H1 (cell line): ENCODE measurements at regions not wholly inside any gene's neighbourhood (a gene's known extent, or its start where the extent isn't known, plus 50 kb on each side); places are given as distances from the start of the nearest gene placed in this dataset.

Experiments
- ASH2L ChIP-seq: fragments of 200-600, 300-600 bp; sonication (generic); IDR thresholded peaks from one replicate; pipeline ENCODE4 v1.7.1; 2017; ENCODE audit warnings: low read length
- ATF3 ChIP-seq: IDR thresholded peaks from 2 replicates; pipeline ENCODE4 v1.6.1; 2011; ENCODE audit warnings: low read depth, mild to moderate bottlenecking, low read length; ENCODE audit not compliant: insufficient read depth
- EP300 ChIP-seq, 2 experiments: IDR thresholded peaks; 1 replicate in 1 of 2; 2 replicates in 1 of 2; pipeline ENCODE4 v1.6.1; 2011 to 2012; ENCODE audit warnings: low read depth in 2 of 2, low read length in 2 of 2, mild to moderate bottlenecking in 2 of 2, borderline replicate concordance in 1 of 2, inconsistent platforms in 1 of 2, moderate library complexity in 1 of 2
- SP2 ChIP-seq: IDR thresholded peaks from 2 replicates; pipeline ENCODE4 v1.6.1; 2012; ENCODE audit warnings: mild to moderate bottlenecking, low read length, inconsistent platforms

GRCh38 chr4:57504139-57504538 is 394.0 kb upstream of the IGFBP7 start (continued):
- TF ChIP-seq ATF3 (no peak), SP2 (no peak), EP300 (IDR thresholded peaks at IDR 0.05; ENCODE audit: borderline replicate concordance in 1 of 2, low read depth in 2 of 2, low read length in 2 of 2) (no peak), ASH2L (no peak)
